ENCODE measurements at regions not wholly inside any gene's neighbourhood (a gene's known extent, or its start where the extent isn't known, plus 50 kb on each side); places are given as distances from the start of the nearest gene placed in this dataset.

DNA sequence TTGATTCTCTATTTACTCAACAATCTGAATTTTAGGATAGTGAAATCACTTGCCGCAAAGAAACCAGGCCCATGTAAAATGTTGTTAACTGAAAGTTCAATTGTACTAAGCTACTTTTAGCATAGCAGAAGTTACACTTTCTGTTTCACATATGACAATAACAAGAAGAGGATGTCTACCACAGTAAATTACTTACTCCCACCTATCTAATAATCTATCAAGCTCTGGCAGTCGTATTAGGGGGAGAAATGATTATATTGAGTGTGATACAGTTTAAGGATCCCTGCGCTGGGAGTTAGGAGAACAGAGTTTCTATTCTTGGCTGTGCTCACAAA is 66.5 kb upstream of the CAND1 start:
- in situ Hi-C loops (cut with MboI; ENCODE audit: low pct_unique_long_range_greater_than_20kb, low sequenced_read_pairs, unreplicated experiment) = no loop called here
- peak; percentile 3 for DNase-seq (ENCODE audit: low spot score)

DNA sequence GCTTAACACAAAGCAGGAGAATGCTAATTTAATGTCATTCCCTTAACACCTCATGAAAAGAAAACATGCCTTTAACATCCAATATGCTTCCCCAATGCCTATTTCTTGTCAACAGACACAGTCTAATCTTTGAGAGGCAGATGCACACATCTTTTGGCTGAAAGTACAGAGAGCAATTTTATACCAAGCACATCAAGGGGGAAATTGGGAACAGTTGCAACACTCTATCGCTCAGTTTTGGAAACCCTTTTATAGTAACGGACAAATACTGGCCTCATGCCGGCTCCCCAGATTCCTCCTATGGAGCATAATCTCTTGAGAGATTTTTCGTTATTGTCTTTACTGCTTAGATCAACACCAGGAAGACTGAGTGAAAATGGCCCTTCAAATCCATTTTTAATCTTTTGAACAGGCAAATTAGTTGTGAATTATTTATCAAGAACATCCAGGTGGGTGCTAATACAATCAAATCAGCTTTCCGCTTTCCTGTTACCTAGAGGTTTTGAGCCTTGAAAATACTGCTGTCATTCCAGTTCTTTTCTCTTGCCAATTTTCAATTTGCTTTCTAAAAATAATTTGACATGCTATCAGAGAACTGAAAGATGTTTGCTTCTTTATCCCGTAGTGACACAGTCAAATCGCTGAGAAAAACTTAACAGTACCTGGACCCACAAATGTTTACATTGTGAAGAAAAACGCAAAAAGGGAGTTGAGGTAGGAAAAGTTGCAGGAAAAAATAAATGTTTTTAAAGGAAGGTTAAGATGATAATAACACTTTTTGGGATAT is 60.7 kb upstream of the CAND1 start:
- TF ChIP-seq, protein P1, sequence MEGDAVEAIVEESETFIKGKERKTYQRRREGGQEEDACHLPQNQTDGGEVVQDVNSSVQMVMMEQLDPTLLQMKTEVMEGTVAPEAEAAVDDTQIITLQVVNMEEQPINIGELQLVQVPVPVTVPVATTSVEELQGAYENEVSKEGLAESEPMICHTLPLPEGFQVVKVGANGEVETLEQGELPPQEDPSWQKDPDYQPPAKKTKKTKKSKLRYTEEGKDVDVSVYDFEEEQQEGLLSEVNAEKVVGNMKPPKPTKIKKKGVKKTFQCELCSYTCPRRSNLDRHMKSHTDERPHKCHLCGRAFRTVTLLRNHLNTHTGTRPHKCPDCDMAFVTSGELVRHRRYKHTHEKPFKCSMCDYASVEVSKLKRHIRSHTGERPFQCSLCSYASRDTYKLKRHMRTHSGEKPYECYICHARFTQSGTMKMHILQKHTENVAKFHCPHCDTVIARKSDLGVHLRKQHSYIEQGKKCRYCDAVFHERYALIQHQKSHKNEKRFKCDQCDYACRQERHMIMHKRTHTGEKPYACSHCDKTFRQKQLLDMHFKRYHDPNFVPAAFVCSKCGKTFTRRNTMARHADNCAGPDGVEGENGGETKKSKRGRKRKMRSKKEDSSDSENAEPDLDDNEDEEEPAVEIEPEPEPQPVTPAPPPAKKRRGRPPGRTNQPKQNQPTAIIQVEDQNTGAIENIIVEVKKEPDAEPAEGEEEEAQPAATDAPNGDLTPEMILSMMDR (IDR thresholded peaks at IDR 0.05; ENCODE audit: extremely low read depth, insufficient read depth, missing control alignments) = no peak
- in situ Hi-C loops (cut with MboI; ENCODE audit: low pct_unique_long_range_greater_than_20kb, low sequenced_read_pairs, unreplicated experiment) = no loop called here
- DNase-seq (ENCODE audit: low spot score) = no peak

More for the DNA sequence above, 66.5 kb upstream of the CAND1 start:
- TF ChIP-seq, protein P1 (IDR thresholded peaks at IDR 0.05; ENCODE audit: extremely low read depth, insufficient read depth, missing control alignments) = no peak

DNA sequence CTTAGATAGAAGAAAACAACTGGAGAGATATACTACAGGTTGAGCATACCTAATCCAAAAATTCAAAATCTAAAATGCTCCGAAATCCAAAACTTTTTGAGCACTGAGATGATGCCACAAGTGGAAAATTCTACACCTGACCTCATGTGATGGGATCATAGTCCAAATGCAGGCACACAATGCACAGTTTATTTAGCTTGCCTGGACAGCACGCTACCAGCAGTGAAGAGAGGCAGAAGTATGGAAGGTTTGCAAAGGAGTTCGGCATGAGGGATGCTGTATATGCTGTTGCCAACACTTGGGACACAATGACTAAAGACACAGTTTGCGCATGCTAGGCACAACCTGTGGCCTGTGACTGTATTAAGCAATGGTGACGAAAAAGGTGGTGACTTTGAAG is 58.1 kb upstream of the CAND1 start:
- no peak for DNase-seq (ENCODE audit: low spot score)
- in situ Hi-C loops (cut with MboI; ENCODE audit: low pct_unique_long_range_greater_than_20kb, low sequenced_read_pairs, unreplicated experiment) = no loop called here
- TF ChIP-seq, protein P1 (IDR thresholded peaks at IDR 0.05; ENCODE audit: extremely low read depth, insufficient read depth, missing control alignments) = no peak

DNA sequence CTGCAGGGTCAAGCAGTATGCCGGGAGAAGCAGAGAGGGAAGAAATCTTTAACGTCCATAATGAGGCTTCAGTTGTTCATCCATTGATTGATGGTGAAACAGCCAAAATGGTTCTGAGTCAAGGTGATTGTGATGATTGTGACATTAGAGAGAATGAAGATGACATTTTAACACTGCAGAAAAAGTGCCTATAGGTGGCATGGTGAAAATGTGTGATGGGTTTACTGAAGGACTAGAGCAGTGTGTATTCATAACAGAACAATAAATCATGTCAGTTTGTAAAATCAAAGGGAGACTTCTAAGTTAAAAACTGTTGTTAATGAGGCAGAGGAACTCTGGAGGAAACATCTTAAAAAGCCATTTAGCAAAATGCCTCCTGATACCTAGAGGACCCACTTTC is 57.7 kb upstream of the CAND1 start:
- in situ Hi-C loops (cut with MboI; ENCODE audit: low pct_unique_long_range_greater_than_20kb, low sequenced_read_pairs, unreplicated experiment) = no loop called here
- TF ChIP-seq, protein P1 (IDR thresholded peaks at IDR 0.05; ENCODE audit: extremely low read depth, insufficient read depth, missing control alignments) = no peak

DNA sequence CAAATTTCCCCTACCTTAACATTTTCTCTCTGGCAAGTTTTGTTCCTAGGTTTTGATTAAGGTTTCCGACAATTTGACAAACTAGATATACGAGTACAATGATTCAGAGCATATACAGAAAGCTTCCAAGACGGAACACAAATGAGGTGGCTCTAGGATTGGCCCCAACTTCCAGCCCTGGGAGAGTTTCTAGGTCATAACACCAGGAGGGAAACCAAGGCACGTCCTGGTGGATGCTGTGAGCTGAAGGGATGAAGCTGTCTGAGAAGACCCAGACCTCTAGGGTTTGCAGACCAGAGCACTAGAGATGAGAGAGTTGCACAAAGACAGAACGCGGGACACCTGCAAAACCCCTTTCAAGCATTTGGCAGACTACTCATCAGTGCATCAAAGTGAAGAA is 51.5 kb upstream of the CAND1 start:
- TF ChIP-seq, protein P1 (IDR thresholded peaks at IDR 0.05; ENCODE audit: extremely low read depth, insufficient read depth, missing control alignments) = no peak
- in situ Hi-C loops (cut with MboI; ENCODE audit: low pct_unique_long_range_greater_than_20kb, low sequenced_read_pairs, unreplicated experiment) = no loop called here
- no peak for DNase-seq (ENCODE audit: low spot score)

More for the DNA sequence above, 57.7 kb upstream of the CAND1 start:
- no peak for DNase-seq (ENCODE audit: low spot score)
